GM18870 (cell line): ENCODE measurements at regions not wholly inside any gene's neighbourhood (a gene's known extent, or its start where the extent isn't known, plus 50 kb on each side); places are given as distances from the start of the nearest gene placed in this dataset.
"Not testable (repeated sequence)": the region's sequence is repeated elsewhere in the genome, so short reads cannot be mapped to it uniquely, and the experiment has no call there.

Experiments
- ATAC-seq: cut with Tn5 transposase; IDR thresholded peaks from one replicate; pipeline ENCODE4 v1.9.1; 2021; ENCODE audit warnings: moderate library complexity; ENCODE audit not compliant: unreplicated experiment

- ATAC-seq, result not testable (repeated sequence)
Measured at GRCh38 chr3:107909583-107909982, 181.2 kb downstream of the CD47 start.

- no peak for ATAC-seq
Measured at GRCh38 chr3:107907996-107908395, 182.8 kb downstream of the CD47 start.

GRCh38 chr3:107904536-107905066, 186.2 kb downstream of the CD47 start:
- no peak for ATAC-seq

GRCh38 chr3:107899990-107900651, 190.7 kb downstream of the CD47 start:
- ATAC-seq, result no peak

- ATAC-seq, result no peak
Measured at GRCh38 chr3:107897471-107898061, 193.3 kb downstream of the CD47 start.

- no peak for ATAC-seq
Measured at GRCh38 chr3:107894998-107895397, 195.8 kb downstream of the CD47 start.

GRCh38 chr3:107892955-107893624, 197.7 kb downstream of the CD47 start:
- no peak for ATAC-seq

- ATAC-seq, result no peak
Measured at GRCh38 chr3:107884719-107885460, 205.9 kb downstream of the CD47 start.

GRCh38 chr3:107884028-107884427, 206.8 kb downstream of the CD47 start:
- ATAC-seq, result no peak

GRCh38 chr3:107882881-107883280, 207.9 kb downstream of the CD47 start:
- no peak for ATAC-seq

- no peak for ATAC-seq
Measured at GRCh38 chr3:107882261-107882660, 208.6 kb downstream of the CD47 start.

- no peak for ATAC-seq
Measured at GRCh38 chr3:107881509-107881908, 209.3 kb downstream of the CD47 start.

- ATAC-seq, result no peak
Measured at GRCh38 chr3:107880702-107881101, 210.1 kb downstream of the CD47 start.

- ATAC-seq, result no peak
Measured at GRCh38 chr3:107877936-107878335, 212.9 kb downstream of the CD47 start.

GRCh38 chr3:107870943-107871638, 219.7 kb downstream of the CD47 start:
- peak; percentile 41 for ATAC-seq

GRCh38 chr3:107870096-107870495, 220.7 kb downstream of the CD47 start:
- ATAC-seq, result no peak

- ATAC-seq, result no peak
Measured at GRCh38 chr3:107868449-107868848, 222.4 kb downstream of the CD47 start.

GRCh38 chr3:107861904-107862303, 228.9 kb downstream of the CD47 start:
- peak; percentile 78 for ATAC-seq

- no peak for ATAC-seq
Measured at GRCh38 chr3:107861422-107861821, 229.4 kb downstream of the CD47 start.
